GM23338 (cell line): ENCODE measurements at regions not wholly inside any gene's neighbourhood (a gene's known extent, or its start where the extent isn't known, plus 50 kb on each side); places are given as distances from the start of the nearest gene placed in this dataset.

Source experiments
- ATAC-seq: fragments of 200-7000 bp; cut with Tn5 transposase; 3 replicates; pipeline ENCODE4 v1.9.1; 2020
- DNase-seq: peaks from one replicate; pipeline ENCODE4 v3.0.0-alpha.2; 2015; ENCODE audit warnings: low spot score
- H2AFZ ChIP-seq: fragments of 200-600 bp; sonication (generic); 2 replicates; pipeline ENCODE4 v1.8.0; 2016; ENCODE audit warnings: antibody characterized with exemption, mild to moderate bottlenecking, moderate library complexity
- H3F3A ChIP-seq: fragments of 200-600 bp; sonication (generic); replicated peaks from 2 replicates; pipeline ENCODE4 v1.8.0; 2017; ENCODE audit warnings: antibody characterized with exemption, mixed run types, low read depth
- H3K27ac ChIP-seq: fragments of 200-600 bp; sonication (generic); 2 replicates; pipeline ENCODE4 v1.6.1; 2016; ENCODE audit warnings: low read depth
- H3K27me3 ChIP-seq: fragments of 200-600 bp; sonication (generic); 2 replicates; pipeline ENCODE4 v1.8.0; 2016; ENCODE audit warnings: mild to moderate bottlenecking, mixed run types, moderate library complexity; ENCODE audit not compliant: insufficient read depth
- H3K36me3 ChIP-seq: fragments of 200-600 bp; sonication (generic); 2 replicates; pipeline ENCODE4 v1.8.0; 2016; ENCODE audit warnings: mild to moderate bottlenecking; ENCODE audit not compliant: insufficient read depth
- H3K4me1 ChIP-seq: fragments of 200-600 bp; sonication (generic); 2 replicates; pipeline ENCODE4 v1.8.0; 2016; ENCODE audit warnings: mild to moderate bottlenecking, moderate library complexity; ENCODE audit not compliant: insufficient read depth
- H3K4me2 ChIP-seq: fragments of 200-600 bp; sonication (generic); 2 replicates; pipeline ENCODE4 v1.7.1; 2017; ENCODE audit warnings: mixed run types
- H3K4me3 ChIP-seq: fragments of 200-600 bp; sonication (generic); 2 replicates; pipeline ENCODE4 v1.6.1; 2016; ENCODE audit warnings: mixed run types
- H3K79me2 ChIP-seq: fragments of 200-600 bp; sonication (generic); replicated peaks from 2 replicates; pipeline ENCODE4 v1.8.0; 2017; ENCODE audit warnings: mild to moderate bottlenecking; ENCODE audit not compliant: insufficient read depth
- H3K9me2 ChIP-seq: fragments of 200-600 bp; sonication (generic); 2 replicates; pipeline ENCODE4 v1.8.0; 2017; ENCODE audit not compliant: insufficient read depth
- H4K20me1 ChIP-seq: fragments of 200-600 bp; sonication (generic); replicated peaks from 2 replicates; pipeline ENCODE4 v1.8.0; 2017; ENCODE audit warnings: mild to moderate bottlenecking; ENCODE audit not compliant: insufficient read depth
- H3K27ac Mint-ChIP-seq: 2 replicates; pipeline ENCODE4 v1.8.0; 2020; ENCODE audit warnings: inconsistent platforms, mild to moderate bottlenecking, moderate library complexity, mixed read lengths
- H3K27me3 Mint-ChIP-seq: 3 replicates; pipeline ENCODE4 v1.8.0; 2022; ENCODE audit warnings: low read depth, mild to moderate bottlenecking, moderate library complexity, mixed read lengths, inconsistent platforms; ENCODE audit not compliant: insufficient read depth, poor library complexity
- H3K36me3 Mint-ChIP-seq: 3 replicates; pipeline ENCODE4 v1.8.0; 2021; ENCODE audit warnings: low read depth, mild to moderate bottlenecking, inconsistent platforms, moderate library complexity, mixed read lengths
- H3K4me1 Mint-ChIP-seq: 3 replicates; pipeline ENCODE4 v1.8.0; 2020; ENCODE audit warnings: mild to moderate bottlenecking, inconsistent platforms, mixed read lengths
- H3K4me3 Mint-ChIP-seq: 3 replicates; pipeline ENCODE4 v1.8.0; 2021; ENCODE audit warnings: moderate library complexity, mild to moderate bottlenecking, inconsistent platforms, mixed read lengths
- H3K9me3 Mint-ChIP-seq: 3 replicates; pipeline ENCODE4 v1.8.0; 2020; ENCODE audit warnings: moderate library complexity, mild to moderate bottlenecking, inconsistent platforms, mixed read lengths
- CREB1 ChIP-seq: fragments of 250-450 bp; sonication (Bioruptor Pico); IDR thresholded peaks from 2 replicates; pipeline ENCODE4 v1.5.0; 2020; ENCODE audit warnings: low read depth, mild to moderate bottlenecking, moderate library complexity
- CTCF ChIP-seq, 2 experiments: fragments of 200-600 bp in 1 of 2; sonication (generic) in 1 of 2; conservative IDR thresholded peaks; 2 replicates each; pipeline versions ENCODE4 v1.5.1 to v1.6.1; 2016 to 2017; ENCODE audit warnings: antibody characterized with exemption in 2 of 2, low read depth in 2 of 2, mild to moderate bottlenecking in 2 of 2, moderate library complexity in 1 of 2
- EZH2 ChIP-seq: fragments of 200-600 bp; sonication (generic); IDR thresholded peaks from one replicate; pipeline ENCODE4 v1.8.0; 2017; ENCODE audit warnings: antibody characterized with exemption, mild to moderate bottlenecking, low read depth; ENCODE audit not compliant: unreplicated experiment
- JUNB ChIP-seq: IDR thresholded peaks from one replicate; pipeline ENCODE4 v1.6.1; 2016; ENCODE audit warnings: antibody characterized with exemption; ENCODE audit not compliant: unreplicated experiment
- NANOG ChIP-seq: IDR thresholded peaks from 2 replicates; pipeline ENCODE4 v1.6.1; 2016; ENCODE audit warnings: antibody characterized with exemption, borderline replicate concordance
- POLR2AphosphoS5 ChIP-seq: IDR thresholded peaks from 2 replicates; pipeline ENCODE4 v1.6.1; 2016; ENCODE audit warnings: antibody characterized with exemption, low read depth
- REST ChIP-seq: IDR thresholded peaks from one replicate; pipeline ENCODE4 v1.6.1; 2018; ENCODE audit warnings: antibody characterized with exemption; ENCODE audit not compliant: unreplicated experiment
- STAT1 ChIP-seq: IDR thresholded peaks from one replicate; pipeline ENCODE4 v1.6.1; 2016; ENCODE audit warnings: antibody characterized with exemption; ENCODE audit not compliant: unreplicated experiment
- ZNF114 ChIP-seq: fragments of 250-450 bp; sonication (Bioruptor Pico); IDR thresholded peaks from 2 replicates; pipeline ENCODE4 v1.5.0; 2020; ENCODE audit warnings: mild to moderate bottlenecking, moderate library complexity
- ZNF331 ChIP-seq: fragments of 250-450 bp; sonication (Bioruptor Pico); IDR thresholded peaks from 2 replicates; pipeline ENCODE4 v1.5.0; 2020; ENCODE audit warnings: low read depth, mild to moderate bottlenecking, moderate library complexity
- TF ChIP-seq, protein P1 (sequence below): fragments of 250-450 bp; sonication (Bioruptor Pico); IDR thresholded peaks from 2 replicates; pipeline ENCODE4 v1.5.0; 2020; ENCODE audit warnings: mild to moderate bottlenecking, moderate library complexity

DNA sequence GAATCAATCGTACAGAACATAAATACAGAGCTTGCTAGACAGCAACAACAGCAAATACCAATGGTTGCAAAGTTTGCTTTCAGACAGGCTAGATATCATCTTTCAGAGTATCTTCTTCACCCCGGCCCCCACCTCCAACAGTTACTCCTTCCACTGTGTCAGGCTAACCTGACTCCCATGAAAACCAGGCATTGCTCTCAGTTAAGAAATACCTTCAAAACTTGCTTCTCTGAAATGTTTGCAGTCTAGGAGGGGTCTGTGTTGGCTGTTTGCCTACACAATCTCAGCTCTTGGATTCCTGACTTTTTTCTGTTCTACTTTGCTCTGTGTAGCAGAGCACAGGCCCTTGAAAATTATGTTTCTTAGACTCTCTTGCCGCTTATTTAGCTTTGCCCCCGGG lies 599.5 kb upstream of the SYT4 start (continued):
- TF ChIP-seq CTCF (conservative IDR thresholded peaks at IDR 0.05; ENCODE audit: low read depth in 2 of 2) (no peak), POLR2AphosphoS5 (no peak), JUNB (no peak)

DNA sequence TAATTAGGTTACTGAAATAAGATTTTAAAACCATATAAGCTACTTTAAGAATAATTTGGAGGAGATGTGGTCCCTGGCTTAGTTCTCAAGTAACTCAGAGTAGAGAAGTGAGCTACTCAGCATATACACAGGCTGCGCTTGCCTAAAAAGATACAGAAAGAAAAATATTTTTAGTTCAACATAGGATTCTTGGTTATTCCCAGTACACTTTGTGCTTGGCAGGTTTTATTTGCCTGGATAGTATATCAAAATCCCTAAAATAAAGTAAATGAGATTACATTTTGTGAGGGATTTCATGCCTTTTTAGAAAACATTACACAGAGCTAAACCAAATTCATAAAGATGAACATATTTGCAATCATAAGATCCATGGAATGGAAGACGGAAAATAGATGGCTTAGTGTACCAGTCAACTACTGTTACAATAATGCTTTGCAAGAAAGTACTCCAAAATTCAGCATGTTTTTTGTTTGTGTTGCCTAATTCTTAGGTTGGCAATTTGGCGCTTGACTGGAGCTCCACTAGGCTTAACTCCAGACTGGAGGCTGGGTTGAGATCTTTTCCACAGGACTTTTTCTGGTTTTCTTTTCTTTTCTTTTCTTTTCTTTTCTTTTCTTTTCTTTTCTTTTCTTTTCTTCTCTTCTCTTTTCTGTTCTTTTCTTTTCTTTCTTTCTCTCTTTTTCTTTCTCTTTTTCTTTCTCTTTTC lies 600.5 kb upstream of the SYT4 start:
- Mint-ChIP-seq H3K27ac (no peak overlapping the region), H3K4me3 (no peak overlapping the region), H3K27me3 (no peaks in the 10 kb centered on the region), H3K36me3 (no peaks in the 10 kb centered on the region), H3K4me1 (peaks cover 18% of the 10 kb centered on the region; the same call in 2 of the 3 replicates), H3K9me3 (no peaks in the 10 kb centered on the region)
- H4K20me1 ChIP-seq, result no peaks in the 10 kb centered on the region
- no peak overlapping the region for H3K4me3 ChIP-seq
- 0 out of 2 replicates have a peak, but pooled peaks cover 6% of the 10 kb centered on the region for H3K4me1 ChIP-seq
- H3K9me2 ChIP-seq, result no peaks in the 10 kb centered on the region; the same call in none of the 2 replicates
- ATAC-seq, result no peak
- no peak overlapping the region for H3K4me2 ChIP-seq
- H3F3A ChIP-seq, result no peaks in the 10 kb centered on the region
- no peak overlapping the region for H2AFZ ChIP-seq
- no peaks in the 10 kb centered on the region for H3K27me3 ChIP-seq
- H3K79me2 ChIP-seq, result no peaks in the 10 kb centered on the region
- H3K36me3 ChIP-seq, result no peaks in the 10 kb centered on the region
- no peak overlapping the region for H3K27ac ChIP-seq
- no peak for DNase-seq
- TF ChIP-seq NANOG, result no peak
- TF ChIP-seq ZNF331, result no peak
- no peak for TF ChIP-seq REST
- TF ChIP-seq ZNF114 (CRISPR knock-in tag), result no peak
- TF ChIP-seq, protein P1, sequence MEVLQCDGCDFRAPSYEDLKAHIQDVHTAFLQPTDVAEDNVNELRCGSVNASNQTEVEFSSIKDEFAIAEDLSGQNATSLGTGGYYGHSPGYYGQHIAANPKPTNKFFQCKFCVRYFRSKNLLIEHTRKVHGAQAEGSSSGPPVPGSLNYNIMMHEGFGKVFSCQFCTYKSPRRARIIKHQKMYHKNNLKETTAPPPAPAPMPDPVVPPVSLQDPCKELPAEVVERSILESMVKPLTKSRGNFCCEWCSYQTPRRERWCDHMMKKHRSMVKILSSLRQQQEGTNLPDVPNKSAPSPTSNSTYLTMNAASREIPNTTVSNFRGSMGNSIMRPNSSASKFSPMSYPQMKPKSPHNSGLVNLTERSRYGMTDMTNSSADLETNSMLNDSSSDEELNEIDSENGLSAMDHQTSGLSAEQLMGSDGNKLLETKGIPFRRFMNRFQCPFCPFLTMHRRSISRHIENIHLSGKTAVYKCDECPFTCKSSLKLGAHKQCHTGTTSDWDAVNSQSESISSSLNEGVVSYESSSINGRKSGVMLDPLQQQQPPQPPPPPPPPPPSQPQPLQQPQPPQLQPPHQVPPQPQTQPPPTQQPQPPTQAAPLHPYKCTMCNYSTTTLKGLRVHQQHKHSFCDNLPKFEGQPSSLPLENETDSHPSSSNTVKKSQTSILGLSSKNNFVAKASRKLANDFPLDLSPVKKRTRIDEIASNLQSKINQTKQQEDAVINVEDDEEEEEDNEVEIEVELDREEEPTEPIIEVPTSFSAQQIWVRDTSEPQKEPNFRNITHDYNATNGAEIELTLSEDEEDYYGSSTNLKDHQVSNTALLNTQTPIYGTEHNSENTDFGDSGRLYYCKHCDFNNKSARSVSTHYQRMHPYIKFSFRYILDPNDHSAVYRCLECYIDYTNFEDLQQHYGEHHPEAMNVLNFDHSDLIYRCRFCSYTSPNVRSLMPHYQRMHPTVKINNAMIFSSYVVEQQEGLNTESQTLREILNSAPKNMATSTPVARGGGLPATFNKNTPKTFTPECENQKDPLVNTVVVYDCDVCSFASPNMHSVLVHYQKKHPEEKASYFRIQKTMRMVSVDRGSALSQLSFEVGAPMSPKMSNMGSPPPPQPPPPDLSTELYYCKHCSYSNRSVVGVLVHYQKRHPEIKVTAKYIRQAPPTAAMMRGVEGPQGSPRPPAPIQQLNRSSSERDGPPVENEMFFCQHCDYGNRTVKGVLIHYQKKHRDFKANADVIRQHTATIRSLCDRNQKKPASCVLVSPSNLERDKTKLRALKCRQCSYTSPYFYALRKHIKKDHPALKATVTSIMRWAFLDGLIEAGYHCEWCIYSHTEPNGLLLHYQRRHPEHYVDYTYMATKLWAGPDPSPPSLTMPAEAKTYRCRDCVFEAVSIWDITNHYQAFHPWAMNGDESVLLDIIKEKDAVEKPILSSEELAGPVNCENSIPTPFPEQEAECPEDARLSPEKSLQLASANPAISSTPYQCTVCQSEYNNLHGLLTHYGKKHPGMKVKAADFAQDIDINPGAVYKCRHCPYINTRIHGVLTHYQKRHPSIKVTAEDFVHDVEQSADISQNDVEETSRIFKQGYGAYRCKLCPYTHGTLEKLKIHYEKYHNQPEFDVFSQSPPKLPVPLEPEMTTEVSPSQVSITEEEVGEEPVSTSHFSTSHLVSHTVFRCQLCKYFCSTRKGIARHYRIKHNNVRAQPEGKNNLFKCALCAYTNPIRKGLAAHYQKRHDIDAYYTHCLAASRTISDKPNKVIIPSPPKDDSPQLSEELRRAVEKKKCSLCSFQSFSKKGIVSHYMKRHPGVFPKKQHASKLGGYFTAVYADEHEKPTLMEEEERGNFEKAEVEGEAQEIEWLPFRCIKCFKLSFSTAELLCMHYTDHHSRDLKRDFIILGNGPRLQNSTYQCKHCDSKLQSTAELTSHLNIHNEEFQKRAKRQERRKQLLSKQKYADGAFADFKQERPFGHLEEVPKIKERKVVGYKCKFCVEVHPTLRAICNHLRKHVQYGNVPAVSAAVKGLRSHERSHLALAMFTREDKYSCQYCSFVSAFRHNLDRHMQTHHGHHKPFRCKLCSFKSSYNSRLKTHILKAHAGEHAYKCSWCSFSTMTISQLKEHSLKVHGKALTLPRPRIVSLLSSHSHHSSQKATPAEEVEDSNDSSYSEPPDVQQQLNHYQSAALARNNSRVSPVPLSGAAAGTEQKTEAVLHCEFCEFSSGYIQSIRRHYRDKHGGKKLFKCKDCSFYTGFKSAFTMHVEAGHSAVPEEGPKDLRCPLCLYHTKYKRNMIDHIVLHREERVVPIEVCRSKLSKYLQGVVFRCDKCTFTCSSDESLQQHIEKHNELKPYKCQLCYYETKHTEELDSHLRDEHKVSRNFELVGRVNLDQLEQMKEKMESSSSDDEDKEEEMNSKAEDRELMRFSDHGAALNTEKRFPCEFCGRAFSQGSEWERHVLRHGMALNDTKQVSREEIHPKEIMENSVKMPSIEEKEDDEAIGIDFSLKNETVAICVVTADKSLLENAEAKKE, result no peak
- no peak for TF ChIP-seq JUNB
- TF ChIP-seq STAT1, result no peak
- no peak for TF ChIP-seq EZH2
- no peak for TF ChIP-seq CTCF (conservative IDR thresholded peaks at IDR 0.05; ENCODE audit: low read depth in 2 of 2)
- TF ChIP-seq CREB1 (CRISPR knock-in tag), result no peak
